GM12878 (cell line): ENCODE measurements at regions not wholly inside any gene's neighbourhood (a gene's known extent, or its start where the extent isn't known, plus 50 kb on each side); places are given as distances from the start of the nearest gene placed in this dataset.

ENCODE experiments used
- ATAC-seq: fragments of 200-7000 bp; cut with Tn5 transposase; 3 replicates; pipeline ENCODE4 v1.9.1; 2020; ENCODE audit warnings: mild to moderate bottlenecking, moderate library complexity
- BruUV-seq: library from RNA; stranded (reverse); fragments of 400-500 nt; replicated peaks from 2 replicates; lab custom pipeline; 2021; lab: Mats Ljungman, UMichigan
- CTCF ChIA-PET: fragments of 300-600 bp; sonication (Branson Sonifier 250); formaldehyde crosslinking; extraction: SDS; loops from one replicate; lab custom pipeline; 2021; ENCODE audit warnings: inconsistent platforms; lab: Yijun Ruan, JAX
- POLR2A ChIA-PET: fragments of 350-600 bp; formaldehyde crosslinking; extraction: SDS; loops from one replicate; lab custom pipeline; 2021; ENCODE audit warnings: inconsistent platforms; lab: Charles Lee
- RAD21 ChIA-PET: fragments of 300-600 bp; sonication (Branson Sonifier 250); formaldehyde crosslinking; loops from one replicate; lab custom pipeline; 2023; ENCODE audit warnings: antibody characterized with exemption; ENCODE audit not compliant: unreplicated experiment; lab: Charles Lee
- SMC1A ChIA-PET: fragments of 300-600 bp; sonication (Branson Sonifier 250); formaldehyde crosslinking; loops from one replicate; lab custom pipeline; 2023; ENCODE audit not compliant: unreplicated experiment, uncharacterized antibody; lab: Charles Lee
- DNase-seq: peaks from one replicate; pipeline ENCODE4 v3.0.0-alpha.2; 2011; ENCODE audit warnings: low read depth, low spot score
- FAIRE-seq: peaks from 3 replicates; lab custom pipeline; 2011; peaks lifted over from hg19 to GRCh38; lab: Jason Lieb, UNC
- H2AFZ ChIP-seq: 2 replicates; pipeline ENCODE4 v1.6.0; 2011; ENCODE audit warnings: low read depth, low read length, control low read depth; ENCODE audit not compliant: control insufficient read depth
- H3K27ac ChIP-seq: 2 replicates; pipeline ENCODE4 v1.5.1; 2011; ENCODE audit warnings: control low read depth; ENCODE audit not compliant: control insufficient read depth, insufficient read depth
- H3K27me3 ChIP-seq, 2 experiments: replicated peaks in 1 of 2; 2 replicates each; pipeline versions ENCODE4 v1.6.0 to v1.6.1; 2011; ENCODE audit warnings: low read length in 1 of 2; ENCODE audit not compliant: control insufficient read depth in 2 of 2, insufficient read depth in 2 of 2
- H3K36me3 ChIP-seq, 2 experiments: 2 replicates each; pipeline ENCODE4 v1.5.1; 2011; ENCODE audit warnings: low read length in 1 of 2; ENCODE audit not compliant: control insufficient read depth in 2 of 2, insufficient read depth in 2 of 2
- H3K4me1 ChIP-seq: 2 replicates; pipeline ENCODE4 v1.6.1; 2011; ENCODE audit warnings: mild to moderate bottlenecking, low read length, moderate library complexity, mixed read lengths; ENCODE audit not compliant: control insufficient read depth, insufficient read depth
- H3K4me2 ChIP-seq: 2 replicates; pipeline ENCODE4 v1.6.0; 2011; ENCODE audit warnings: control low read depth; ENCODE audit not compliant: control insufficient read depth, insufficient read depth
- H3K4me3 ChIP-seq: fragments of 200-600 bp; sonication (generic); 2 replicates; pipeline ENCODE4 v1.5.1; 2016
- H3K79me2 ChIP-seq: 2 replicates; pipeline ENCODE4 v1.6.0; 2011; ENCODE audit warnings: low read length; ENCODE audit not compliant: control insufficient read depth, insufficient read depth
- H3K9ac ChIP-seq: 2 replicates; pipeline ENCODE4 v1.8.0; 2011; ENCODE audit warnings: low read length, control low read depth, mixed read lengths; ENCODE audit not compliant: control insufficient read depth, insufficient read depth
- H3K9me3 ChIP-seq: replicated peaks from 3 replicates; pipeline ENCODE4 v1.5.1; 2011; ENCODE audit warnings: mild to moderate bottlenecking, low read length; ENCODE audit not compliant: control insufficient read depth, insufficient read depth
- H4K20me1 ChIP-seq: 2 replicates; pipeline ENCODE4 v1.6.0; 2011; ENCODE audit not compliant: control insufficient read depth, insufficient read depth
- BMI1 ChIP-seq: fragments of 450-650 bp; IDR thresholded peaks from 2 replicates; pipeline ENCODE4 v1.6.1; 2016; ENCODE audit warnings: mild to moderate bottlenecking, moderate library complexity, borderline replicate concordance
- CBX3 ChIP-seq: fragments of 200-600 bp; sonication (generic); IDR thresholded peaks from 2 replicates; pipeline ENCODE4 v1.6.1; 2016; ENCODE audit warnings: low read depth, borderline replicate concordance
- CREM ChIP-seq: IDR thresholded peaks from 2 replicates; pipeline ENCODE4 v1.6.1; 2014; ENCODE audit warnings: antibody characterized with exemption, low read depth
- FOXK2 ChIP-seq: fragments of 450-650 bp; IDR thresholded peaks from 2 replicates; pipeline ENCODE4 v1.6.1; 2017; ENCODE audit warnings: mild to moderate bottlenecking, moderate library complexity
- JUND ChIP-seq: IDR thresholded peaks from 2 replicates; pipeline ENCODE4 v1.6.1; 2012; ENCODE audit warnings: low read depth, mild to moderate bottlenecking, low read length, improper control_type of control experiment, moderate library complexity
- MEF2A ChIP-seq: IDR thresholded peaks from 2 replicates; pipeline ENCODE4 v1.6.1; 2011; ENCODE audit warnings: low read depth, mild to moderate bottlenecking, low read length, moderate library complexity; ENCODE audit not compliant: insufficient read depth
- MTA3 ChIP-seq: IDR thresholded peaks from 2 replicates; pipeline ENCODE4 v1.6.1; 2012; ENCODE audit warnings: low read length, inconsistent platforms, borderline replicate concordance
- POLR2AphosphoS2 ChIP-seq: IDR thresholded peaks from 2 replicates; pipeline ENCODE4 v1.6.1; 2011; ENCODE audit warnings: low read depth, mild to moderate bottlenecking, low read length, improper control_type of control experiment, moderate library complexity
- RAD21 ChIP-seq: IDR thresholded peaks from 2 replicates; pipeline ENCODE4 v1.6.1; 2011; ENCODE audit warnings: mild to moderate bottlenecking, low read depth, low read length, moderate library complexity; ENCODE audit not compliant: insufficient read depth
- RBBP5 ChIP-seq: fragments of 200-600 bp; sonication (generic); conservative IDR thresholded peaks from 2 replicates; pipeline ENCODE4 v1.6.1; 2016
- REST ChIP-seq: IDR thresholded peaks from 2 replicates; pipeline ENCODE4 v1.6.1; 2012; ENCODE audit warnings: mild to moderate bottlenecking, low read depth, low read length
- RFX5 ChIP-seq: IDR thresholded peaks from 2 replicates; pipeline ENCODE4 v1.6.1; 2011; ENCODE audit warnings: low read depth, low read length, improper control_type of control experiment
- SIX5 ChIP-seq: IDR thresholded peaks from 2 replicates; pipeline ENCODE4 v1.6.1; 2011; ENCODE audit warnings: mild to moderate bottlenecking, low read depth, low read length, moderate library complexity; ENCODE audit not compliant: severe bottlenecking
- SPI1 ChIP-seq: IDR thresholded peaks from 2 replicates; pipeline ENCODE4 v1.6.1; 2011; ENCODE audit warnings: low read depth, mild to moderate bottlenecking, low read length, moderate library complexity, borderline replicate concordance; ENCODE audit not compliant: insufficient read depth
- SREBF1 ChIP-seq: IDR thresholded peaks from 2 replicates; pipeline ENCODE4 v1.6.1; 2012; ENCODE audit warnings: mild to moderate bottlenecking, low read length
- STAT1 ChIP-seq: fragments of 450-650 bp; conservative IDR thresholded peaks from 2 replicates; pipeline ENCODE4 v1.6.1; 2014; ENCODE audit warnings: antibody characterized with exemption, mild to moderate bottlenecking
- TARDBP ChIP-seq: IDR thresholded peaks from 2 replicates; pipeline ENCODE4 v1.6.1; 2016; ENCODE audit warnings: borderline replicate concordance
- TCF3 ChIP-seq: IDR thresholded peaks from 2 replicates; pipeline ENCODE4 v1.6.1; 2012; ENCODE audit warnings: low read depth, mild to moderate bottlenecking, low read length, borderline replicate concordance; ENCODE audit not compliant: insufficient read depth
- YY1 ChIP-seq: IDR thresholded peaks from 2 replicates; pipeline ENCODE4 v1.6.1; 2011; ENCODE audit warnings: low read depth, mild to moderate bottlenecking, low read length
- WGBS: methylation state at CpG from one replicate; pipeline ENCODE4 v1.1.6; 2016; ENCODE audit warnings: low lambda C conversion rate; ENCODE audit not compliant: insufficient replicate concordance, insufficient coverage; ENCODE audit errors: missing lambda C conversion rate; 5-methylcytosine and 5-hydroxymethylcytosine counted together
- in situ Hi-C: fragments of 300-500 bp; cut with MboI; formaldehyde crosslinking; loops from 9 replicates; pipeline ENCODE4 v1.14.3; 2018; ENCODE audit warnings: mixed read lengths
- intact Hi-C: fragments of 100-400 bp; cut with micrococcal nuclease; formaldehyde crosslinking; loops from one replicate; pipeline ENCODE4 v1.14.2; 2022; ENCODE audit not compliant: unreplicated experiment
- TF ChIP-seq, protein P1 (sequence below): fragments of 450-650 bp; IDR thresholded peaks from 2 replicates; pipeline ENCODE4 v1.6.1; 2016; ENCODE audit warnings: mild to moderate bottlenecking

DNA sequence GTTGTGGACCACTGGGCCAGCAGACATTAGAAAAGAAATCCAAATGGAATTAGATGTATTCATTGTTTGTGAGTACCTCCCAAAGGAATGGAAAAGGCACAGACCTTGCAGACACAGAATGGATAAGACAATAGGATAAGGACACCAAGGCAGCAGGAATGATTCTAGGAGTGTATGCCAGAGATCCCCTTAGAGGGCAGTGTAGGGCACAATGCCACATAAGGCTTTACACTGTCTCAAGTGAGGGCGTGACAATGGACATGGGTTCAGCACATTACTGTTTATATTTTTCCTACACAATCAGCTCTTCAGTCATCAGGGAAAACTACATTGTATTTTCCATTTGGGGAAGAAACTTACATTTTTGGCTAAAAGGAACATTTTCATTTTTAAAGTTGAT lies 250.9 kb downstream of the PTH2R start:
- WGBS = 0% methylated on average over 1 of the region's 1 CpG
- BruUV-seq = no TSS peak
- peak; percentile 48; the same call in 1 of the 3 replicates for ATAC-seq
- POLR2A ChIA-PET = no interaction called here
- H4K20me1 ChIP-seq = no peaks in the 10 kb centered on the region
- no peaks in the 10 kb centered on the region for H3K4me1 ChIP-seq
- no peak overlapping the region for H3K4me3 ChIP-seq
- intact Hi-C loops (no loop called here), in situ Hi-C loops (no loop called here)
- no peak for TF ChIP-seq MEF2A
- no peak for TF ChIP-seq TCF3
- TF ChIP-seq, protein P1, sequence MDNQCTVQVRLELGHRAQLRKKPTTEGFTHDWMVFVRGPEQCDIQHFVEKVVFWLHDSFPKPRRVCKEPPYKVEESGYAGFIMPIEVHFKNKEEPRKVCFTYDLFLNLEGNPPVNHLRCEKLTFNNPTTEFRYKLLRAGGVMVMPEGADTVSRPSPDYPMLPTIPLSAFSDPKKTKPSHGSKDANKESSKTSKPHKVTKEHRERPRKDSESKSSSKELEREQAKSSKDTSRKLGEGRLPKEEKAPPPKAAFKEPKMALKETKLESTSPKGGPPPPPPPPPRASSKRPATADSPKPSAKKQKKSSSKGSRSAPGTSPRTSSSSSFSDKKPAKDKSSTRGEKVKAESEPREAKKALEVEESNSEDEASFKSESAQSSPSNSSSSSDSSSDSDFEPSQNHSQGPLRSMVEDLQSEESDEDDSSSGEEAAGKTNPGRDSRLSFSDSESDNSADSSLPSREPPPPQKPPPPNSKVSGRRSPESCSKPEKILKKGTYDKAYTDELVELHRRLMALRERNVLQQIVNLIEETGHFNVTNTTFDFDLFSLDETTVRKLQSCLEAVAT = no peak
- no peak for TF ChIP-seq CBX3
- TF ChIP-seq RFX5 = no peak
- TF ChIP-seq SPI1 = no peak
- no peak for TF ChIP-seq RAD21
- no peak for TF ChIP-seq SIX5
- no peak for TF ChIP-seq REST
- no peak for TF ChIP-seq SREBF1
- TF ChIP-seq POLR2AphosphoS2 = no peak
- TF ChIP-seq MTA3 = no peak
- no peak for TF ChIP-seq JUND
- no peak for TF ChIP-seq RBBP5
- TF ChIP-seq FOXK2 = no peak
- no peak for TF ChIP-seq YY1
- no peak for TF ChIP-seq BMI1
- no peak for TF ChIP-seq CREM
- TF ChIP-seq STAT1 = no peak
- TF ChIP-seq TARDBP = no peak
- no peak overlapping the region for H2AFZ ChIP-seq
- no peak overlapping the region for H3K4me2 ChIP-seq
- H3K9me3 ChIP-seq = no peaks in the 10 kb centered on the region
- SMC1A ChIA-PET = no interaction called here
- H3K27me3 ChIP-seq = no peaks in the 10 kb centered on the region
- CTCF ChIA-PET = no interaction called here
- no peak overlapping the region for H3K27ac ChIP-seq
- H3K9ac ChIP-seq = no peak overlapping the region
- FAIRE-seq = no peak
- DNase-seq = no peak
- RAD21 ChIA-PET = no interaction called here
- no peaks in the 10 kb centered on the region for H3K79me2 ChIP-seq
- H3K36me3 ChIP-seq = no peaks in the 10 kb centered on the region
